CD8-positive, alpha-beta memory T cell (primary cell): ENCODE measurements at regions not wholly inside any gene's neighbourhood (a gene's known extent, or its start where the extent isn't known, plus 50 kb on each side); places are given as distances from the start of the nearest gene placed in this dataset.

Experiments used
- CTCF ChIA-PET: fragments of 350-600 bp; sonication (Branson Sonifier 250); formaldehyde crosslinking; loops from one replicate; lab custom pipeline; 2021; ENCODE audit warnings: antibody characterized with exemption; lab: Charles Lee
- POLR2A ChIA-PET: fragments of 350-600 bp; sonication (Branson Sonifier 250); formaldehyde crosslinking; loops from one replicate; lab custom pipeline; 2021; ENCODE audit warnings: antibody characterized with exemption; lab: Charles Lee
- DNase-seq, 5 donors: peaks; one replicate each; pipeline versions ENCODE4 v3.0.0 to v3.0.0-alpha.2; 2020 to 2022; ENCODE audit warnings: mixed read lengths in 1 of 5
- H3K27ac ChIP-seq: one replicate; pipeline ENCODE4 v1.7.0; 2013; ENCODE audit warnings: low read depth, mild to moderate bottlenecking, low read length, moderate library complexity
- H3K27me3 ChIP-seq: 2 replicates; pipeline ENCODE4 v1.7.0; 2013; ENCODE audit warnings: low read length, mild to moderate bottlenecking; ENCODE audit not compliant: insufficient read depth, poor library complexity, severe bottlenecking
- H3K36me3 ChIP-seq: 2 replicates; pipeline ENCODE4 v1.7.0; 2013; ENCODE audit warnings: mild to moderate bottlenecking, low read length, moderate library complexity; ENCODE audit not compliant: insufficient read depth
- H3K4me1 ChIP-seq: 2 replicates; pipeline ENCODE4 v1.7.0; 2013; ENCODE audit warnings: mild to moderate bottlenecking, low read length, moderate library complexity; ENCODE audit not compliant: insufficient read depth
- H3K4me3 ChIP-seq: 2 replicates; pipeline ENCODE4 v1.7.0; 2013; ENCODE audit warnings: mild to moderate bottlenecking, low read length
- H3K9me3 ChIP-seq: 2 replicates; pipeline ENCODE4 v1.7.0; 2013; ENCODE audit warnings: mild to moderate bottlenecking, low read length
- H3K27ac Mint-ChIP-seq, 8 donors: one replicate each; pipeline ENCODE4 v1.8.0; 2020 to 2021; ENCODE audit warnings: mixed read lengths in 8 of 8, mild to moderate bottlenecking in 6 of 8, inconsistent platforms in 3 of 8, moderate library complexity in 3 of 8
- H3K27me3 Mint-ChIP-seq, 2 donors: one replicate each; pipeline ENCODE4 v1.8.0; 2020 to 2021; ENCODE audit warnings: mixed read lengths in 2 of 2, mild to moderate bottlenecking in 1 of 2, moderate library complexity in 1 of 2
- H3K36me3 Mint-ChIP-seq, 3 donors: one replicate each; pipeline ENCODE4 v1.8.0; 2020 to 2021; ENCODE audit warnings: mixed read lengths in 3 of 3, inconsistent platforms in 1 of 3, mild to moderate bottlenecking in 1 of 3
- H3K4me1 Mint-ChIP-seq, 3 donors: one replicate each; pipeline ENCODE4 v1.8.0; 2020 to 2021; ENCODE audit warnings: mixed read lengths in 3 of 3, inconsistent platforms in 1 of 3, mild to moderate bottlenecking in 1 of 3
- H3K4me3 Mint-ChIP-seq, 7 donors: one replicate each; pipeline ENCODE4 v1.8.0; 2020 to 2021; ENCODE audit warnings: mixed read lengths in 7 of 7, mild to moderate bottlenecking in 6 of 7, moderate library complexity in 4 of 7, inconsistent platforms in 2 of 7
- H3K9me3 Mint-ChIP-seq, 5 donors: one replicate each; pipeline ENCODE4 v1.8.0; 2020 to 2022; ENCODE audit warnings: mixed read lengths in 5 of 5, mild to moderate bottlenecking in 3 of 5, moderate library complexity in 2 of 5, inconsistent platforms in 1 of 5

DNA sequence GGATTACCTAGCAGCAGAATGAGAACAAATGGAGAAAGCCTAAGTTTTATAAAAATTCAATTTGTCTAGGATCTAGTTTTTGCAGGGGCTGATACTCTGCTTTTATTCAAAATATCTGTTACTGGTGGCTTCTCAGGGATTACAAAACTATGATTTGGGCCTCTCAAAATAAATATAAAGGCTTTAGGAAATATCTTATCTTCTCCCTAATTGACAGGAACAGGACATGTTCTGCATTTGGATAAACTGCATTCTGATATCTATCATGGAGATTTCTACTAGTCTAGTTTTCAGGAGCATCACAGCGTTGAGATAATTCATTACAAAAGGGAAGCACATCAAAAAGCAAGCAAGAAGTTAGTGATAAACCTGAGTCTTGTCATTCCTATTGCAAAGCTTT, 127.1 kb upstream of the ITGA1 start:
- H3K4me1 ChIP-seq = peaks cover 4% of the 10 kb centered on the region
- DNase-seq = no peak
- H3K4me3 ChIP-seq = no peak overlapping the region
- POLR2A ChIA-PET = no interaction called here
- CTCF ChIA-PET = interaction anchor here (4.2 kb wide), 1 partner anchor 1702 kb away, joined by 14 read pairs; no protein-coding TSS in a partner anchor
- Mint-ChIP-seq H3K9me3 (no peaks in the 10 kb centered on the region), H3K4me3 (no peak overlapping the region), H3K4me1 (peaks cover 0 to 6% (median 0%) of the 10 kb centered on the region in 3 donors), H3K27ac (no peak overlapping the region), H3K27me3 (peaks cover 1 to 8% of the 10 kb centered on the region in 2 donors), H3K36me3 (no peaks in the 10 kb centered on the region)
- no peaks in the 10 kb centered on the region for H3K9me3 ChIP-seq
- H3K27ac ChIP-seq = no peak overlapping the region
- H3K36me3 ChIP-seq = no peaks in the 10 kb centered on the region
- no peaks in the 10 kb centered on the region for H3K27me3 ChIP-seq

DNA sequence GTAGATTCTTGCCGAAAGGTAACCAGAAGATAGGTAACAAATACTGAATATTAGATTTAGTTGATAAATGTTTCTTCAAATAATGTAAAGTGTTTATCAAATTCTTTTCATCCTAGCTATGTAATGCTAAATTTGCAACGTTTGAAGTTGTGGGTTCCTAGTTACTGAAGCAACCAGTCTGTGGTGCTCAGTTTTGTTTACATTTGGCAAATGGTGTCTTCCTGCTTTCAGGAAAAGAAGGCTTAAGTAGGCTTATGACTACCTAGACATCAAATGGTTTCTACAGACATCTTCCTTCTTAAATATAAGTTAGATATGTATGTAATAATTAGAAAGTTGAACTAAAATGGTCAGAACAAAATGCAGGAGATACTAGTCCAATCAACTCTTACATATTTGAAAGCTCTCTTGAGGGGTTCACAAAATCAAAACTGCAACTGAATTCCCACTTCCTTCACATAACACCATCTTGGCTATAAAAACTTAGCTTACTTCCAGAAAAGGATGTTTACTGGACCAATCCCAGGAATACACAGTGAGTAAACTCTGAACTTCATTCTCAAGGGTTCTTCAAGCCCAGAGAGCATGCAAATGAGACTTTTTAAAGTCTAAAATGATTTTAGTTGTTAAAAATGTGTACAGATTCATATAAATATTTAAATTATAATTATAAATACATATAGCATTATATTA, 125.7 kb upstream of the ITGA1 start:
- Mint-ChIP-seq H3K27ac (no peak overlapping the region), H3K9me3 (no peaks in the 10 kb centered on the region), H3K4me1 (peaks cover 0 to 7% (median 0%) of the 10 kb centered on the region in 3 donors), H3K4me3 (no peak overlapping the region), H3K27me3 (peaks cover 2 to 7% of the 10 kb centered on the region in 2 donors), H3K36me3 (no peaks in the 10 kb centered on the region)
- Histone ChIP-seq H3K4me1 (peaks cover 2% of the 10 kb centered on the region), H3K27me3 (no peaks in the 10 kb centered on the region), H3K9me3 (no peaks in the 10 kb centered on the region), H3K36me3 (no peaks in the 10 kb centered on the region), H3K4me3 (no peak overlapping the region), H3K27ac (no peak overlapping the region)
- ChIA-PET CTCF (no interaction called here), POLR2A (no interaction called here)
- no peak for DNase-seq

- Histone ChIP-seq H3K9me3 (no peaks in the 10 kb centered on the region), H3K4me3 (no peak overlapping the region), H3K27me3 (no peaks in the 10 kb centered on the region), H3K36me3 (no peaks in the 10 kb centered on the region), H3K4me1 (no peaks in the 10 kb centered on the region), H3K27ac (no peak overlapping the region)
- Mint-ChIP-seq H3K9me3 (no peaks in the 10 kb centered on the region), H3K4me3 (no peak overlapping the region), H3K27me3 (peaks cover 2 to 12% of the 10 kb centered on the region in 2 donors), H3K36me3 (no peaks in the 10 kb centered on the region), H3K4me1 (peaks cover 0 to 4% (median 0%) of the 10 kb centered on the region in 3 donors), H3K27ac (peak overlapping the region in 2 of 8 donors; percentile 17 to 39)
- DNase-seq = no peak
- ChIA-PET POLR2A (no interaction called here), CTCF (interaction anchor here (0.8 to 1.7 kb wide), 3 partner anchors 8 to 1706 kb away, joined by 3 to 4 read pairs (median 3); no protein-coding TSS in a partner anchor)
These were observed 122.2 kb upstream of the ITGA1 start for GRCh38 chr5:52665559-52665958.

DNA sequence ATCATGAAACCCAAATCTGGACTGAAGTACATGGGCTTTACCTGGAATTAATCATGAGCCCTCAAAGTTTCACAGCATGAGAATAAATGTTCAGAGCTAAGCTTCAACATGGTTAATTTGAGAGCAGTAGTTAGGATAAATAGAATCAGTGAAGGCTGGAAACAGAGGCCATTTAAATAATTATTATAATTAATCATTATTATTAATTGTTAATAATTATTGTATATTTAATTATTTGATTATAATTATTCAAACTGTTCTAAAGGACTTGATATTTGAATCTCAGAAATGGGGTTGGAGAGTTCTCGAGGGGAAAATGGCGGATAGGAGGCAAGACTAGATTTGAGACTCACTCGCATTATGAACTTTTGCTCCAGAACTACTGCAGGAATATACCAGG, 119.6 kb upstream of the ITGA1 start:
- Mint-ChIP-seq H3K9me3 (no peaks in the 10 kb centered on the region), H3K27ac (no peak overlapping the region), H3K4me3 (no peak overlapping the region), H3K36me3 (no peaks in the 10 kb centered on the region), H3K4me1 (peaks cover 4 to 9% (median 8%) of the 10 kb centered on the region in 3 donors), H3K27me3 (peaks cover 2 to 12% of the 10 kb centered on the region in 2 donors)
- ChIA-PET CTCF (no interaction called here), POLR2A (no interaction called here)
- no peaks in the 10 kb centered on the region for H3K36me3 ChIP-seq
- no peaks in the 10 kb centered on the region for H3K4me1 ChIP-seq
- no peak overlapping the region for H3K4me3 ChIP-seq
- no peak for DNase-seq
- no peaks in the 10 kb centered on the region for H3K27me3 ChIP-seq
- no peaks in the 10 kb centered on the region for H3K9me3 ChIP-seq
- no peak overlapping the region for H3K27ac ChIP-seq

- Histone ChIP-seq H3K27ac (no peak overlapping the region), H3K36me3 (no peaks in the 10 kb centered on the region), H3K9me3 (no peaks in the 10 kb centered on the region), H3K4me3 (no peak overlapping the region), H3K4me1 (no peaks in the 10 kb centered on the region), H3K27me3 (no peaks in the 10 kb centered on the region)
- ChIA-PET CTCF (no interaction called here), POLR2A (no interaction called here)
- H3K4me1 Mint-ChIP-seq = peaks cover 4 to 13% (median 12%) of the 10 kb centered on the region in 3 donors
- H3K27me3 Mint-ChIP-seq = peaks cover 2 to 8% of the 10 kb centered on the region in 2 donors
- no peaks in the 10 kb centered on the region for H3K36me3 Mint-ChIP-seq
- no peak overlapping the region for H3K4me3 Mint-ChIP-seq
- DNase-seq = no peak
- H3K9me3 Mint-ChIP-seq = no peaks in the 10 kb centered on the region
- H3K27ac Mint-ChIP-seq = peak overlapping the region in 1 of 8 donors; percentile 54
These were observed 119.1 kb upstream of the ITGA1 start for GRCh38 chr5:52668544-52669185.

DNA sequence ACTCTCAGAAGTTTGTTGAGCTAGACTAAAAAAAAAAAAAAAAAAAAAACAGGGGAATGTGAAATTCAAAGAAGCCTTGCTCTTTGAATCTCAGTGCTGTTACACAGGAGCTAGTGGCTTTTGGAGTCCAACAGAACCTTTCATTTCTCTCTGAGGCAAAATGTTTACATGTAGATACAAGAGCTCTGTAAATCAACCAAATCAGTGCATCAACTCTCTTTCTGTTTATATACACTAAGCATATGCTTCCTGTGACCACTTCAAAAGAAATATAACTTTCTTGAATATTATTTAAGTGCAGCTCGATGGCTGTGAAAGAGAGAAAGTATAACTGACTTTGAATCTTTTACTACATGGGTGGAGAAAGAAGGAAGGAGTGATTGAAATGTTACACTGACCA, 115.3 kb upstream of the ITGA1 start:
- Mint-ChIP-seq H3K4me1 (peaks cover 4 to 18% (median 15%) of the 10 kb centered on the region in 3 donors), H3K9me3 (no peaks in the 10 kb centered on the region), H3K36me3 (no peaks in the 10 kb centered on the region), H3K4me3 (no peak overlapping the region), H3K27ac (no peak overlapping the region), H3K27me3 (peaks cover 0 to 5% of the 10 kb centered on the region in 2 donors)
- Histone ChIP-seq H3K36me3 (no peaks in the 10 kb centered on the region), H3K4me3 (no peak overlapping the region), H3K9me3 (no peaks in the 10 kb centered on the region), H3K27ac (no peak overlapping the region), H3K27me3 (no peaks in the 10 kb centered on the region), H3K4me1 (no peaks in the 10 kb centered on the region)
- ChIA-PET CTCF (no interaction called here), POLR2A (no interaction called here)
- no peak for DNase-seq

DNA sequence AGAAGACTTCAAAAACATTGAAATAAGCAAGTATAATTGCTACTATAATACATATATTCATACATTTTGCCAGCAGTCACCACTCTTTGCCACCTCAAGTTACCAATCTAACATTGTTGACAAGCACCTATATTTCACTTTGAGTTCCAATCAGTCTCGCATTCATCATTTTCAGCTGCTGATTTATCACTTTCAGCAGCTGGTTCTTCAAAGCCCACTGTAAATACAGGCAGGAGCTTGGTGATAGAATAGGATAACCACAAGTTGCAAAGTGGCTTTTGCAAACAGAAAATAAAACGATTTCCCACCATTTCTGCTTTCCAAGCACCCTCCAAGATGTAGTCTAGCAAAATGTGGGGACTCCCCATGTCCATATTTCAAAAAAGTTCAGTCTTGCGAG, 114.2 kb upstream of the ITGA1 start:
- ChIA-PET POLR2A (no interaction called here), CTCF (interaction anchor here (0.8 kb wide), 1 partner anchor 242 kb away, joined by 3 read pairs; no protein-coding TSS in a partner anchor)
- no peaks in the 10 kb centered on the region for H3K9me3 ChIP-seq
- Mint-ChIP-seq H3K27me3 (peaks cover 0 to 5% of the 10 kb centered on the region in 2 donors), H3K4me1 (peaks cover 4 to 18% (median 15%) of the 10 kb centered on the region in 3 donors), H3K27ac (no peak overlapping the region), H3K4me3 (no peak overlapping the region), H3K36me3 (no peaks in the 10 kb centered on the region), H3K9me3 (no peaks in the 10 kb centered on the region)
- DNase-seq = no peak
- H3K27me3 ChIP-seq = no peaks in the 10 kb centered on the region
- H3K4me1 ChIP-seq = no peaks in the 10 kb centered on the region
- no peaks in the 10 kb centered on the region for H3K36me3 ChIP-seq
- no peak overlapping the region for H3K4me3 ChIP-seq
- no peak overlapping the region for H3K27ac ChIP-seq

DNA sequence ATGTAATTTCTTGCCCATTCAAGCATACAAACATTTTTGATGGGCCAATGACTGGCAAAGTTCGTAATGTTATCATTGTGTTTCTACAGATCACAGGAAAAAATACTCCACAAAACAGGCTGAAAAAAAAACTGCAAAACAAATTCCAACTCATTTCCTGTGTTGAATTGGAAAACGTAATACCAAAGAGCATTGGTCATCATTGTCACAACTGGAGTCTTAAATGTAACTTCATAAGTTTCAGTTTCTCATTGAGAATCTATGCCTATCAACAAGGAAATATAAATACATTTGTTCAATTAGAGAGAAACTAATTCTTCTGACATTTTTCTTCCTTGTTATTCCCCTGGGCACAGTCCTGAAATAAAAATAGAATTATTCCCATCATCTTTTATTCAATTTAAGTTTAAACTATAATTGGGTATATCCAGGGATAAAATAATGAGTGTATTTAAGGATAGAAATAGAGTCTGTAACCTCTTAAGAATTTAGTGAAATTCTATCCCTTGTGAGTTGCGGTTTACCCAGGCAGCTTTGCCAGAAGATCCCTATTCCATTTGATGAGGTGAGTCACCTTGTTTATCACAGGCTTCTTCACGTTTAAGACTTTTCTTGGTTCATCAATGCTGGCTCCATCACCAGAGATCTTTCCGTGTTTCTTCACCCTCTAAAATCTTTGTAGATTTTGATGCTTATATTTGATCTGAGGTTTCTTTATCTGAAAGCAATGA, 112.7 kb upstream of the ITGA1 start:
- DNase-seq = no peak
- Mint-ChIP-seq H3K4me1 (peaks cover 4 to 18% (median 15%) of the 10 kb centered on the region in 3 donors), H3K36me3 (no peaks in the 10 kb centered on the region), H3K9me3 (no peaks in the 10 kb centered on the region), H3K4me3 (no peak overlapping the region), H3K27me3 (no peaks in the 10 kb centered on the region), H3K27ac (no peak overlapping the region)
- H3K9me3 ChIP-seq = no peaks in the 10 kb centered on the region
- ChIA-PET POLR2A (no interaction called here), CTCF (no interaction called here)
- no peaks in the 10 kb centered on the region for H3K36me3 ChIP-seq
- H3K4me3 ChIP-seq = no peak overlapping the region
- no peaks in the 10 kb centered on the region for H3K27me3 ChIP-seq
- no peaks in the 10 kb centered on the region for H3K4me1 ChIP-seq
- no peak overlapping the region for H3K27ac ChIP-seq
